D341Med (cell line): ENCODE measurements at regions not wholly inside any gene's neighbourhood (a gene's known extent, or its start where the extent isn't known, plus 50 kb on each side); places are given as distances from the start of the nearest gene placed in this dataset.
"Not testable (repeated sequence)": the region's sequence is repeated elsewhere in the genome, so short reads cannot be mapped to it uniquely, and the experiment has no call there.

Experiments
- DNase-seq: peaks from one replicate; pipeline ENCODE4 v3.0.0; 2012; ENCODE audit warnings: low spot score

DNA sequence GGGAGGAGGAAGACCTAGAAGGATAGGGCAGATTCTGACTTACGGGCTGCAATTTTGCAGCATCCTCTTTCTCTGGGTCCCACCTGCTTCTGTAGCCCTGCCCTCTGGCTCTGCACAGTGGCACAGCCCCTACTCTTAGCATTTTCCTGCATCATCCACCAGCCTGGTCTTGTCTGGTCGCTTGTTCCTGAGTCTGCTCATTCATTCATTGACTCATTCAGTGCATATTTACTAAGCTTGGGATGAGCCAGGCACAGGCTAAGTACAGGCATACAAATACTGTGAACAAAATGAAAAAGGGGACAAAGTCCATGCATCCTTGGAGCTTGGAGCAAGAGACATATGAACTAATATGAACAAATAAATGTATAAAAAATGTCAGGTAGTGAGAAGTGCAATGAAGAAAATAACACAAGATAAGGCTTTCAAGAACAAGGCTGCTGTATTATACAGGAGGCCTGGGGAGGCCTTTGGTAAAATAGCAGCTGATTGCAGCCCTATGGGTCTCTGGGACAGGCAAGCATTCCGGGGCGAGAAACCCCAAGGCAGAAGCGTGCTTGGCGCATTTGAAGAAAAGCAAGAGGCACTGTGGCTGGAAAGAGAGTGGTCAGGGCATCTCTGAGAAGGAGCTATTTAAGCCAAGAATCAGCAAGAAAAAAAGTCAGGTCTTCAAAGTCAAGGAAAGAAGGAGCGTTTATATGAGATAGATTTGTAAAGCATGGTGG, 108.0 kb upstream of the ALX4 start:
- no peak for DNase-seq

DNA sequence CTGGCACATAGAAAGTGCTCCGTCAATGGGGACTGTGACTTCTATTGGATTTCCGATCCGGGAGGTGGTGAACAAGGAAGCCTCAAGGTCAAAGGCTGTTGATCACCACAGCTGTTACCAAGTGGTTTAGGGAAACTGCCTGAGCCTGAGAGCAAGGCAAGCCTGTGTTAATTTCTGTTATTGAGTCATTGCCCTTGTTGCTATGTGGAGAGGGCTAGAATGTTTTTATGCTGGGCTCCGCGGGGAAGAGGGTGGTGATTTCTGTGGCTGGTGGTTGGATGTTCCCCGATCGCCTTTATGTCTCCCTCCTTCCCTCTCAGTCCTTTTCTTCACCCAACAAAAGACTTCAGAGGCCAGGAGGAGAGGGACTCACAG, 108.5 kb upstream of the ALX4 start:
- DNase-seq, result no peak

DNA sequence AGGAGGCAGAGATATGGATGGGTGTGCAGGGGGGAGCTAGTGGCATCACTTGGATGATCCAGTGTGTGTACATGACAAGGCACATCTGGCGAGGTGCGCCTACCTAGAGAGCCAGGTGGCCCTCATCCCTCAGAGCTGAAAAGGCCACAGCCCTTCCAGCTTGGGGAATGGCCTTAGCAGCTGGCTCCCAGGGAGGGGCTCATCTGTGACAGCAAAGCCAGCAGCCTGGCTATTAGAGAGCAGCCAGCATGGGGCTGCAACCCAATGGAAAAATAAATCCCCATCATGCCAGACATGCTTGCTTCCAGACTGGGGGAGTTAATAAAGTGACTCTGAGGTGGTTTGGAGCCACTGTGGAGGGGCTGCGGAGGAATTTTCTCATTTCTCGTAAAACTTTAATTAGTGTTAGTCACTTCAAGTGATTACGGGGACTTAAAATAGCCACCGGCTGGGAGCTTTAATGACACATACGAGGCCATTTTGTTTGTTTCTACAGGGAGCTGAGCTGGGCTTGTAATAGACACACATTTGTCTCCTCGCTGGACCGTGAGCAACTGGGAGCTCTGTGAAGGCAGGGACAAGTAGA, 111.2 kb upstream of the ALX4 start:
- DNase-seq, result no peak

DNA sequence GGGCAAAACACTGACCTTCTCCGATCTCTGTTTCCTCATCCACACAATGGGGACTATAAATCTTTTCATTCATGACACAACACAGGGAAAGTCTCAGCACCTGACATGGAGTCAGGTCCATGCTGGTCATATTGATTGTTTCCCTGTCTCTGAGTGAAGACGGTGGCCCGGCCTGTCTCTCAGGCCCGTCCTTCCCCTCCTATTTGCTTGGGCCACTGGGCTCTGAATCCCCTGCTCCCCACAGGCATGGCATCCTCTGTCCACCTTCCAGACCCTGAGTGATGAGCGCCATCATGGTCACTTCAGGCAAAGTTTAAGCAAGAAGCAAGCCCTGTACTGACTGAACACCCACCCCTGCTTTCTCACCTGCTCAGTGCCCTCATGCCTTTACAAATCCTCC, 113.3 kb upstream of the ALX4 start:
- no peak for DNase-seq

DNA sequence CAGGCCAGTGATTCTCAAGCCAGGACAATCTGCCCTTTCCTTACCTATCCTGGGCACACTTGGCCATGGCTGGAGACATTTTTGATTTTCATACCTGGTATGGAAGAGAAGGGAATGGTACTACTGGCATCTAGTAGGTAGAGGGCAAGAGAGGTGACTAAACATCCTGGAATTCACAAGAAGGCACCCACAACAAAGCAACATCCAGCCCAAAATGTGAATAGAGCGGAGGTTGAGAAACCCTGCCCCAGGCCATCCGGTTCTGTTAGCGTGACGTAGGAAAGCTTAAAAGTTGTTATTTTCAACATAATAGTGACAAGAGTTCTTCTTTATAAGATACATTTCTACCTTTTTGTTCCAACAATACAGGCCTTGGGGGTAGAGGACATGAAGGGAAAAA, 114.9 kb upstream of the ALX4 start:
- no peak for DNase-seq

DNA sequence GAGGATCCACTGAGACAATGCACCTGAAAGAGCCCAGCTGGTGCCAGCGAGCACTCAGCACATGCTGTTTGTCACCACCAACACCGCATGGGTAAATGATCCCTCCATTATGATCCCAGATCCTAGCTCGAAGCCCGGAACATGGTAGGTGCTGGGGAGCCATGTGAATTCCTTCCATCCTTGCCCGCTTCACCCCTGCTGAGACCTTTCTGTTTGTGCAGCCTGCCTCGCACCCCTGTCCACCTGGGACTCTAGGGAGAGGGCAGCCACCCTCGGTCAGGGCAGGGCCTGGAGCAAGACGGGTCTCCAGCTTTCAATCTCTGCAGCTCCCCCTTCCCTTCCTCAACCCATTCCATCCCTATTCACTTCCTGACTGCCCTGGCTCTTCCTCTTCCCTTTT, 116.2 kb upstream of the ALX4 start:
- no peak for DNase-seq

DNA sequence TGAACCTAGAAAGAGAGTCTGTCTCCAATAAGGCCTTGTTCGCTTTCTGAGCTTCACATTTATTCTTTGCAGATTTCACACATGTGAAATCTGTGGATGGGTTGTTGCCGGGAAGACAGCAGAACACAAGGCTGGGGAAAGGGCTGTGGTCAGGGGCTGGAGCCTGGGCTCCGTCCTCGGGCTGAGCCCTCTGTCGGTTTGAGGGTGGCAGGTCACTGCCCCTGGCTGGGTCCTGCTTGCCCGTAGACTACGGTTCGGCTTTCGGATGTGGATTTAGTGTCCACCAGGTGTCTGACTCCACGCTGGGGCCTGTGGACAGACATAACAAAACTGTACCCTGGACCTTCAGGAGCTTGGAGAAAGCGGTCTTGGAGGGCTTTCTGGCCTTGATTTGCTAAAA, 117.0 kb upstream of the ALX4 start:
- no peak for DNase-seq

DNA sequence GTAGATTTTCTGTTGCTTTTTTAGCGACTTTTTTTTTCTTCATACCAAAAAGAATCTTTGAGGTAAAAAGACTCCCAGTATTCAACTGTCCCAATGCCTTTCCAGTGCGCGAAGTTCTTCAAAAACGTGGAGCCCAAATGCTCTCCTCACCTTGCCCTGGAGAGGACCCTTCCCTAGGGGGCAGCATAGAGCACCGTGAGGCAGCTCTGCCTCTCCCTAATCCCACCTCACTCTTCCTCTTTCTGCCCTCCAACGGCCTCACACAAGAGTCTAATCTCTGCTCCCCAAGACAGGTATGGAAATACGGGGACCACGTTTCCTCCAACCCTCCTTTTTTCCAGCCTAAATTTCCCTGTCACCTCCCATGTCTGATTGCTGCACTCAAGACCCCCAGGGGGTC, 117.5 kb upstream of the ALX4 start:
- no peak for DNase-seq

DNA sequence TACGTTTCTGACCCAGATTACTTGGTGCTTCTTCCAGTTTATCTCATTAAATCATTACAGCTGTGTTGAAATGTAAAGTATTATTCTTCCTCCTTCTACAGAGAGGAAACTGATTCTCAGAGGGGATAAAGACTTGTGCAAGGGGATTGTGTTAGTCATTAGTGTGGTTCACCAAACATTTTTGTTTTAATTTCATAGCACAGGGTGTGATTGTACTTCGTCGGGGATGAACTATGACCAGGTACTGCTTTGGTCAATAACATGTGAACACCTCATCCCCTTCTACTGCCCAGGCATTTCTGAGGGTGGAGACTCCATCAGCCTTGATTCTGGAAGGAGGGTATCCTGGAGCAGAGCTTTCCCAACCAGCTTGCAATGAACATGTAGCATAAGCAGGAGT, 120.2 kb upstream of the ALX4 start:
- no peak for DNase-seq

DNA sequence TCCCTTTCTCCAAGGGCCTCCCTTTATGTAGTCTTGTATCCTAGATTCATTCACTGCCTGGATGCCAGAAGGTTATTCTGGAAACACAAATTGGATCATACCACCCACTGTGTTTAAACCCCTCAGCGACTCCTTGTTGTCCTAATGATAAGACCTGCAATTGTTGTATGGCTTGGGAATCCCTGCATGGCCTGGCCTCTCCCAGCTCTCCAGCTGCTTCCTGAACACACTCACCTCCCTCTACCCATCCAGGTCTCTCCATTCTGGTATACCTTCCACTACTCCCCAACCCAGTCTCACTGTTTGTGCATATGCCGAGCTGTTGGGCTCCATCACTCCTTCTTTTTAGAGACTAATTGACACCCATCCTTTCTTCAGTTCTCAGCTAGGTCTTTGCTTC, 124.3 kb upstream of the ALX4 start:
- DNase-seq, result no peak

DNA sequence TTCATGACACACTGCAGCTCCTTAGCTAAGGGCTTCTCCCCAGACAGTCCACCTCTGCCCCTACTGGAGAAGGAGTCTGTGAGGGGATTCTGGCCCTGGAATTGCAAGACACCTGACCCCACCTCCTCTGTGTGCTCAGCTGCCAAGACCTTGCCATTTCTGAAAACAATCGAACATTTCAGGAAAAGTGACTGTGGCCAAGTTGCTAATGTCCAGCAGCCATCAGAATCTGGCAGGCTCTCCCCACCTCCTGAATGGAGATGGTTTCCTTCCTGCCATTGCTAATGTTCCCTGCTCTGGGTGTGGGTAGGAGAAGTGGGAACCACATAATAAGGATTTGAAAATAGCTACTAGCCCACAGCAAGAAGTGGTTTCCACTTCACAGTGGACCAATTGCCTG, 127.2 kb upstream of the ALX4 start:
- no peak for DNase-seq

DNA sequence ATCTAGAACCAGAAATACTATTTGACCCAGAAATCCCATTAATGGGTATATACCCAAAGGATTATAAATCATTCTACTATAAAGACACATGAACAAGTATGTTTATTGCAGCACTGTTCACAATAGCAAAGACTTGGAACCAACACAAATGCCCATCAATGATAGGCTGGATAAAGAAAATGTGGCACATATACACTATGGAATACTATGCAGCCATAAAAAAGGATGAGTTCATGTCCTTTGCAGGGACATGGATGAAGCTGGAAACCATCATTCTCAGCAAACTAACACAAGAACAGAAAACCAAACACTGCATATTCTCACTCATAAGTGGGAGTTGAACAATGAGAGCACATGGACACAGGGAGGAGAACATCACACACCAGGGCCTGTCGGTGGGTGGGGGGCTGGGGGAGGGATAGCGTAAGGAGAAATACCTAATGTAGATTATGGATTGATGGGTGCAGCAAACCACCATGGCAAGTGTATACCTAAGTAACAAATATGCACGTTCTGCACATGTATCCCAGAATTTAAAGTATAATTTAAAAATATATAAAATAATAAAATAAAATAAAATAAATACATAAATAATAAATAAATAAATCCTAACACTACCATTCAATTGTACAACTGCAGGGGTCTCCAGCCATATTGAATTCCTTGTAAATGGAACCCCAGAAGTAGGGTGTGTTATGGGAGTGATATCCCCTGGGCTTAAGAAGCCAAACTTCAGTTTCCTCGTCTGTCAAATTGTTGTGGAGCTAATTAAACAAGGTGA, 122.4 kb upstream of the CD82 start:
- not testable (repeated sequence) for DNase-seq

DNA sequence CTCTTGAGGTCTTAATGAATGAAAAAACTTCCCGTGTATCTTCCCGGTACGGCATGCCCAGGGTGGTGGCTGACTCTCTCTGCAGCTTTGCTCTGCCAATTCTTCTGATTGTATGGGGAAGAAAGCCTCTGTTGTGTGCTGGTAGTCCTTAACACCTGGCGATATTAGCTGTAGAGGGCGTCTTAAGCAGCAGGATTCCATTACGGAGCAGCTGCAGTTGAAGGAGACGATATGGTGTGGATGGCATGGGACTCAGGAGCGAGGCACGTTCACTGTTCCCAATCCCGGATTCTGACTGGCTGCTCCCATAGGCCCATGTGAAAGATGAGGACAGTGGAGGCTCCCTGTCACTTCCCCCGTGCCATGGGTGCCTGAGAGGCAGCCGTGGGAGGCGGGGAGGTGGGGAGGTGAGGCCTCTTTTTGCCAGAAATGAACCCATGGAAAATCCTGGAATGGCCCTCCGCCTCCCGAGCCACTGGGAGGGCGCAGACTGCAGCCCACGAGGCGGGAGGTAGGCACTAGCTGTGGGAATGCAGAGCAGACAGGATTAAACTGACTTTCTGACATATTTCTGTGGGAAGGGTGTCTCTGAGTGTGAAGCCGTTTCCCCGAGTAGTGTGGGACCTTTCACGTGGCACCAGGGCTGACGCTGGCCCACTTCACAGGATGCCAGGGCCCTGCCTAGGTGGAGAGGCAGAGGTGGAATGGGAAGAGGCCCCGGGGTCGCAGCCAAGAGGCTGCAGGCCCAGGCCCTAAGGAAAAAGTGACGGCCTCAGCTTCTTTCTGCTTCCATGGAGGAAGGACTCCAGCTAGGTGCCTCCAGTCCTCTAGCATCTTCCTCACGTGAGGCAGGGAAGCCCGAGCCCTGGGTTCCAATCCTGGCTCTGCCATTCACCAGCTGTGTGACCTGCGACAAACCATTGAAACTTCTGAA, 121.4 kb upstream of the CD82 start:
- no peak for DNase-seq

DNA sequence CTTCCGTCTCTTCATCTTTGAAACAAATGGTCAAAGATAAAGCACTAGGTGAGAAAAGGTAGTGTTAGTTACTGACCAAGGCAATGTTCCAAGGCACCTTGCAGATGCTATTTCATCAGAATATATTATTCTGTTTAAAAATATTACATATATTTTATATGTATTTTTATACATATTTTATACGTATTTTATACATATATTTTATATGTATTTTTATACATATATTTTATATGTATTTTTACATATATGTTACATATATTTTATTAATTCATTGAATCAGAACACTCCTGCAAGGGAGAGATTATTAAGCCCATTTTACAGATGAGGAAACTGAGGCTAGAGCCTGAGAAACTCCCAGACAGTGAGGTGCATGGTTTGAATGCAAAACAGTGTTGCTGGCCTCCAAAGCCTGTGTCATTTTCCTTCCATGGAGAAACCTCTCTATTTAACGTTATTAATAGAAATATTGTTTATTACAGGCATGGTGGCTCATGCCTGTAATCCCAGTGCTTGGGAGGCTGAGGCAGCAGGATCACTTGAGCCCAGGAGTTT, 120.6 kb upstream of the CD82 start:
- no peak for DNase-seq

DNA sequence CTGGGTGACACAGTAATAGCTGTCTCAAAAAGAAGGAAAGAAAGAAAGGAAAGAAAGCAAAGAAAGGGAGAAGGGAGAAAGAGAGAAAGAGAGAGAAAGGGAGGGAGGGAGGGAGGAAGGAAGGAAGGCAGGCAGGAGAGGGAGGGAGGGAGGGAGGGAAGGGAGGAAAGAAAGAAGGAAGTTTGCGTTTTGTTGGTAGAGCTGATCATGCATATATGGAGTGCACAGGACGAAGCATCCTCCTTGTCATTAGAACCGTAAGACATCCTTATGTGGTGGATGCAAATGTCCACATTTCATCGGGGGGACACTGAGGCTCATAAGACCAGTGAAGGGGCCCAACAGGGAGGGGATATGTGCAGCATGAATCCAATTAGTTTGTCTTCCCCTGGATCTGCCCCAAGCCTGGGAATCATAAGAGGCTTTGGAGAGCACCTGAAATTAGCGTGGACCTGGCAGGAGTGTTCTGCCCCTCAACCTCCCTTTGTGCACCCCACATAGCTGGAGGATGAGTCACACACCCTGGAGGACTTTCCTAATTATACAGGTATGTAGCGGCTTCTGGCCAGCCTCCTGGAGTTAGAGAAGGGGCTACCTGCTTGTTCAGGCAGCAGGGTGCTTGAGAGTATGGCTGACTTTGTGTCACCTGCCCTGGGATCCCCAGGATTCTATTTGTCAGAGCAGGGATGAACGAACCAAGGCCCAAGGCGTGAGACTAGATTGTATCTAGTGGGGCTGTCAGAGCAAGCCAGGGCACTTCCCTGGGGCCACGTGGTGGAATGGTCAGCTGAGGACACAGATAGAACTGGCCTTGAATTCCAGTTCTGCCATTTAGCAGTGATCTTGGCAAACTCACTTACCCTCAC, 119.7 kb upstream of the CD82 start:
- DNase-seq, result no peak

DNA sequence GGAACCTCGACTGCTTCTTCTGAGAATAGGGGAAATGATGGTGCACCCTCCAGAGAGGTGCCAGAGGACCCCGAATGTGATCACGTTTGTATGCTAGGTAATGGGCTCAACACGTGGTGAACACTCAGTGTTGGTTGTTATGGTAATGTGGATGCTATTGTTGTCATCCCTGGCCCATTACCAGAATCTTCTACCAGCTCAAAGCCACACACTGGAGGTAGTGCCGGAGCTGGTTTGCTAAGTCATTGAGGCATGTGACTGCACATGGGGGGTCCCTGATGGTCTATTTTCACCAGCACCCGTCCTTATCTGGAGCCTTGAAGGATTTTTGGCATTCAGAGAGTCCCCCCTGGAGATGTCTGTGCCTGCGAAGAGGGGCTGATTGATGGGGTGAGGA, 119.1 kb upstream of the CD82 start:
- no peak for DNase-seq

DNA sequence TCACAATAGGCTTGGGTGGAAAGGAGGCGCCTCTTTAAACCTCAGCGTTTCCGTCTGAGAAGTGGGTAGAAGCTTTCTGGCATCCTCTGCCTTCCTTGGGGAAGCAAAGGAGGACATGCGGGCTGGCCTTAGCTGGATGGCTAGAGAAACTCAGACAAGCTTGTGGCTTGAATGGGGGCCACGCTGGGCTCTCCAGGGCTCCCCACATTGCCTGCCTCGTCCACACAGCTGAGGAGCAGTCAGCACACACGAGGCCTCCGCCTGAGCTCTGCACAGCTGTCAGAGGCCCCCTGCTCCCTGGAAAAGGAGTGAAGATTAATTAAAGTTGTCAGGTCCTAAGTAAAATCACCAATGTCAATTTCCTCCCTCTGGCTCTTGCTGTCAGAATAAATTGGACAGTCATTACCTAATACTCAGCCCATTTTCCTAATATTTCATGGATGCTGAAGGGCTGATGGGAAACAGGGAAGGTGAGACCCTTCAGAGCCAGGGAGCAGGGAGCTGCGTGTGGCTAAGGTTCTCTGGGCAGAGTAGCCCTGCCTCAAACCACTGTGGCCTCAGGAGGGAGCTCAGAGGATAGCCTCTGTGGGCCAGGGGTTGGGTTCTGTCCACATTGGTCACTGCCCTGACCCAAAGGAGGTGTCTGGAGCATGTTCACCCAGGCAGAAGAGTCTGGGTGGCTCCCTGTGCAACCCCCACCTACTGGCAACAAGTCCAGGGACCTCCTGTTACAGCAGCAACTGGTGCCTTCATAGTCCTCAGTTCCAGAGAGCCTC, 118.3 kb upstream of the CD82 start:
- no peak for DNase-seq

DNA sequence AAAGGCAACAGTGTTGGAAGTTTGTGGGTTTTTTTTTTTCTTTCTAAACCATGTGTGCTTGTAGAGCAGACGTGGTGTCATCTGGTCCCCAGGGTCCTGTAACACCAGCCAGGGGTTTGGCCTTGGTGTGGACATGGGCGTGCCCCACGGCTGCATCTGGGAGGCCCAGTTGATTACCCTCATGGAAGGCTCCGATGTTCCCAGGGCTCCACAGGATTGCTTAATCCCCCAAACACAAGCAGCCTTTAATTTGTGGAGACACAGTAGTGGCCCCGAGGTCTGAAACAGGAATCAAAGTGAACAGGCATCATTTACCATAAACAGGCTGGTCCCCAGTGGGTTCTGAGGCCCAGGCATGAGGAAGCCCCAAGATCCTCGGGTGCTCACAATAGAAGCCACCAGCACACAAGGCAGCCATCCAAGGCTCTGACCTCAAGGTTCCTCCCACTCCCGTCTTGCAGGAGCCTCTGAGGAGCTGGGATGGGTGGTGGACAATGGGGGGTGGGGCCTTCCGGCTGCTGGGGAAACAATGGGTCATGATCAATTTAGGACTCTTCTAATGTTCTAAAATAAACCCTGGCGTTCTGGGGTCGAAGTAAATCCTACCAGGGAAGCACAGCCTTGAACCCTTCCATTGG, 115.0 kb upstream of the CD82 start:
- no peak for DNase-seq

DNA sequence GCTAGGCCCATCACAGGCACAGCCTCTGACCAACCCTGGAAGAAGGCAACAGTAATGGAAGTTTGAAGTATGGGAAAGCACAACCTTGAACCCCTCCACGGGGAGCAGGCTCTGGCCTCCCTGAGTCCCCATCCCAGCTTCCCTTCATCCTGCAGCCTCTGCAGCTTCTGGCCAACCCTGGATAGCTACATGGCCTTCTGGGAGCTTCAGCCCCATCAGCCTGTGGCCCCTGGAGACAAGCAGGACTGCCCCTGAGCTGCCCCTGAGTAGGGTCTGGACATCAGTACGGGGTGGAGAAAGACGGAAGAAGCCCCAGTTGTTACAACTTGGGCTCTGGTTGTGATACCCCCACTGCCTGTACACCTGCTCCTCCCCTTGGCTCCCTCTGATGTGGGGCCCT, 113.8 kb upstream of the CD82 start:
- DNase-seq, result no peak
